Uterus (tissue), 3 donors: ENCODE measurements at regions not wholly inside any gene's neighbourhood (a gene's known extent, or its start where the extent isn't known, plus 50 kb on each side); places are given as distances from the start of the nearest gene placed in this dataset.
"Not testable (repeated sequence)": the region's sequence is repeated elsewhere in the genome, so short reads cannot be mapped to it uniquely, and the experiment has no call there.

Experiments
- DNase-seq, 2 donors: peaks; one replicate each; pipeline ENCODE4 v3.0.0-alpha.2; 2019 to 2020
- H3K27ac ChIP-seq, 2 donors: fragments of 200-600 bp; sonication (generic); 1 replicate in 1 of 2; 2 replicates in 1 of 2; pipeline ENCODE4 v1.5.1; 2016 to 2018
- H3K27me3 ChIP-seq, 2 donors: fragments of 200-600 bp; sonication (generic); one replicate each; pipeline ENCODE4 v1.5.1; 2018 to 2019; ENCODE audit warnings: control low read depth in 1 of 2
- H3K36me3 ChIP-seq, 2 donors: fragments of 200-600 bp; sonication (generic); one replicate each; pipeline ENCODE4 v1.5.1; 2019; ENCODE audit warnings: control low read depth in 1 of 2
- H3K4me1 ChIP-seq, 2 donors: fragments of 200-600 bp; sonication (generic); one replicate each; pipeline ENCODE4 v1.5.1; 2018 to 2019; ENCODE audit warnings: control low read depth in 1 of 2
- H3K4me3 ChIP-seq, 2 donors: fragments of 200-600 bp; sonication (generic); 1 replicate in 1 of 2; 2 replicates in 1 of 2; pipeline ENCODE4 v1.5.1; 2018 to 2019; ENCODE audit warnings: mild to moderate bottlenecking in 1 of 2
- H3K9me3 ChIP-seq, 2 donors: fragments of 200-600 bp; sonication (generic); one replicate each; pipeline ENCODE4 v1.5.1; 2019; ENCODE audit warnings: control low read depth in 1 of 2
- CTCF ChIP-seq, 4 experiments: fragments of 200-600 bp in 2 of 4; fragments of 450-650 bp in 2 of 4; sonication (generic) in 2 of 4; IDR thresholded peaks; one replicate each; pipeline ENCODE4 v1.5.1; 2016 to 2019; ENCODE audit warnings: antibody characterized with exemption in 4 of 4, mild to moderate bottlenecking in 2 of 4, moderate library complexity in 1 of 4
- POLR2A ChIP-seq, 2 donors: fragments of 450-650 bp; IDR thresholded peaks; one replicate each; pipeline ENCODE4 v1.6.1; 2016; ENCODE audit warnings: antibody characterized with exemption in 2 of 2, mild to moderate bottlenecking in 1 of 2, moderate library complexity in 1 of 2
- intact Hi-C: fragments of 100-400 bp; cut with DNase I; formaldehyde crosslinking; loops from one replicate; pipeline ENCODE4 v1.15.1; 2023; ENCODE audit warnings: low total_unique reads
- donor health status: DM: yes; HTN: yes; CAD: no.

- Histone ChIP-seq H3K27me3 (no peaks in the 10 kb centered on the region), H3K4me3 (no peak overlapping the region), H3K4me1 (no peaks in the 10 kb centered on the region), H3K9me3 (no peaks in the 10 kb centered on the region), H3K27ac (no peak overlapping the region), H3K36me3 (no peaks in the 10 kb centered on the region)
- no peak for DNase-seq
- intact Hi-C loops: no loop called here
- no peak for TF ChIP-seq CTCF (IDR thresholded peaks at IDR 0.05)
- TF ChIP-seq POLR2A (IDR thresholded peaks at IDR 0.05): no peak
Measured at GRCh38 chr7:68619526-68619925, 978.7 kb upstream of the AUTS2 start.

GRCh38 chr7:68622500-68622899 is 975.8 kb upstream of the AUTS2 start:
- Histone ChIP-seq H3K27me3 (no peaks in the 10 kb centered on the region), H3K36me3 (no peaks in the 10 kb centered on the region), H3K4me3 (no peak overlapping the region), H3K9me3 (no peaks in the 10 kb centered on the region), H3K27ac (no peak overlapping the region), H3K4me1 (no peaks in the 10 kb centered on the region)
- no peak for TF ChIP-seq POLR2A (IDR thresholded peaks at IDR 0.05)
- no peak for TF ChIP-seq CTCF (IDR thresholded peaks at IDR 0.05)
- DNase-seq: no peak
- intact Hi-C loops: no loop called here

DNA sequence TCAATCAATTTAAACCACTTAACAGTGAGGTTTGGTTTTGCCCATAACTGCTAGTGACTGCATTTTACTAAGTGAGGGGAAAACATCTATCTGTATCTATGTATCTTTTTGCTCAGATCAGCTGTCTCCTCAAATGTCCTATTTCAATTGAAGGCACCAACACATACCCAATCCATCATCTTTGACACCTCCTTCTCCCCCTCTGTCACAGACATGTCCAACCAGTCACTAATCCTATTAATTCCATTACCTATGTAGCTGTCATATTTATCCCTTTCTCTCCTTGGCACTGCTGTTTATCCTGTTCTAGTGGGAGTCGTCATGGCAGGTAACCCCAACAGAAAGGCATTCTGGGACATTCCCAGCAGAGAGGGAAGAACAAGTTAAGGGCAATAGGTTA is 975.2 kb upstream of the AUTS2 start:
- H3K27ac ChIP-seq: no peak overlapping the region
- no peak for TF ChIP-seq POLR2A (IDR thresholded peaks at IDR 0.05)
- no peak for TF ChIP-seq CTCF (IDR thresholded peaks at IDR 0.05)
- H3K4me1 ChIP-seq: no peaks in the 10 kb centered on the region
- no peak overlapping the region for H3K4me3 ChIP-seq
- H3K9me3 ChIP-seq: no peaks in the 10 kb centered on the region
- no peaks in the 10 kb centered on the region for H3K27me3 ChIP-seq
- no peaks in the 10 kb centered on the region for H3K36me3 ChIP-seq
- no peak for DNase-seq
- intact Hi-C loops: no loop called here

DNA sequence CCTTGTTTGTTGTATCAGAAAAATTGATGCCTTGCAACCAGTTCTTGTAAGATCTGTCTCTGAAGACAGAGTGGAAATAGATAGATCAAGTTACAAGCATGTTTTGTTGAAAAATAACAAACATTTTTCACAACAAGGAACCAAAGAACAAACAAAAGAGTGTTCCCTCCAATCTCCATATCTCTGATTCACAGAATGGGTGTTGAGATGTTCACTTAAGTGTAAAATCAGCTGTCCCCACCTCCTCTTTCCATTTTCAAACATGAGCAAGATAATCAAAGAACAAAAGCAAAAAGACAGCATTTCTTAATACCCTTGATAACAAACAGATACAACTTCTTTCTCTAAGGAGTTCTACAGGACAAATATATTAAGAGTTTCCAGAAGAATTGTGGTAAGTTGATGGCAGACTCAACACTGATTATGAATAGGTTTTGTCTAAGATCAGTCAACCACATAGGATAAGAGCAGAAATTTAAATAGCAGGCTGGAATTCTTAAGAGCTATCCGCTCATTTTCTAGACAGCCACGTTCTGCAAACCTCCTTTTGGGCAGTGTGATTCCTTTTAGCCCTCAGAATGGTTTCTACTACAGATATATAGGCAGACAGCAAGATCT is 970.9 kb upstream of the AUTS2 start:
- intact Hi-C loops: no loop called here
- no peak for DNase-seq

GRCh38 chr7:68630914-68631313 is 967.4 kb upstream of the AUTS2 start:
- not testable (repeated sequence) for H3K4me3 ChIP-seq

More for the DNA sequence above, 970.9 kb upstream of the AUTS2 start:
- TF ChIP-seq POLR2A (IDR thresholded peaks at IDR 0.05) (no peak), CTCF (IDR thresholded peaks at IDR 0.05) (no peak)
- H3K27me3 ChIP-seq: no peaks in the 10 kb centered on the region
- H3K27ac ChIP-seq: no peak overlapping the region
- no peaks in the 10 kb centered on the region for H3K36me3 ChIP-seq
- H3K4me3 ChIP-seq: no peak overlapping the region
- no peaks in the 10 kb centered on the region for H3K9me3 ChIP-seq
- H3K4me1 ChIP-seq: no peaks in the 10 kb centered on the region

DNA sequence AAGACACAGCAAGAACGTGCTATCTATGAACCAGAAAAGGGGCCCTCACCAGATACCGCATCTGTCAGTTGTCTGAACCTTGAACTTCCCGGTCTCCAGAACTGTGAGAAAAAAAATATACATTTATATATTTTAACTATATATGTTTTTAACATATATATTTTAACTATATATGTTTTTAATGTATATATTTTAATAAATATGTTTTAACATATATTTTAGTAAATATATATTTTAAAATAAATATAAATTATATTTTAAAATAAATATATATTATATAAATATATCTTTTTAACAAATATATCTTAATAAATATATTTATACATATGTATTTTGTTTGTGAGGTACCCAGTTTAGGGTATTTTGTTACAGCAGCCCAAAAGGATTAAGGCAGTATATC is 958.2 kb upstream of the AUTS2 start:
- no peaks in the 10 kb centered on the region for H3K4me1 ChIP-seq
- H3K36me3 ChIP-seq: no peaks in the 10 kb centered on the region
- no peak for DNase-seq
- TF ChIP-seq POLR2A (IDR thresholded peaks at IDR 0.05) (no peak), CTCF (IDR thresholded peaks at IDR 0.05) (no peak)
- H3K9me3 ChIP-seq: no peaks in the 10 kb centered on the region
- no peak overlapping the region for H3K27ac ChIP-seq
- intact Hi-C loops: no loop called here
- no peaks in the 10 kb centered on the region for H3K27me3 ChIP-seq
- no peak overlapping the region for H3K4me3 ChIP-seq

More at GRCh38 chr7:68630914-68631313, 967.4 kb upstream of the AUTS2 start:
- H3K4me1 ChIP-seq, H3K9me3 ChIP-seq, H3K27me3 ChIP-seq, intact Hi-C loops, DNase-seq, H3K36me3 ChIP-seq, H3K27ac ChIP-seq: not testable (repeated sequence)
